Posterior vena cava (tissue), 2 donors: ENCODE measurements at regions not wholly inside any gene's neighbourhood (a gene's known extent, or its start where the extent isn't known, plus 50 kb on each side); places are given as distances from the start of the nearest gene placed in this dataset.

ENCODE experiments used
- DNase-seq: peaks from one replicate; pipeline ENCODE4 v3.0.0-alpha.2; 2020; ENCODE audit warnings: low spot score
- intact Hi-C, 2 donors: fragments of 100-400 bp; cut with DNase I; formaldehyde crosslinking; loops; one replicate each; pipeline versions ENCODE4 v1.14.1 to v1.14.2; 2022 to 2023
- donor health status: DM: yes; HTN: yes; CAD: no.
- donor health status: DM: yes; HTN: yes; CAD: no.

DNA sequence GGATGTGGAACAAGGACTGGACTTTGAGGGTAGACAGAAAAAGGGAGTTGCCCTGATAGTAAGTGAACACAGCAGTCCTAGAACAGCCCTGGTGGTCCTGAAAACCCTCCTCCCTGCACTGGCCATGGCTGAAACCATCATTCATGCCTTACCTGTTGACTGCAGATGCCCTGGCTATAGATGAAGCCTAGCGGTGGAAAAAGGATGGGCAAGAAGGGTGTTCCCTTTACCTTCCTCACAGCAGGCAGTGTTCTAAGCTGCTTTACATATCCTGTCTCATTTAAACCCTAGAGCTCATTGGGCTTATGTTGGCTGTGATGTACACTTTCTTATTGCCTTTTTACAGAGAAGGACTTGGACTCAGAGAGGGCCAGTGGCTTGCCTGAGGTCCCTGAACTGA, 133.6 kb downstream of the C11orf91 start:
- DNase-seq: no peak
- intact Hi-C loops: no loop called here

DNA sequence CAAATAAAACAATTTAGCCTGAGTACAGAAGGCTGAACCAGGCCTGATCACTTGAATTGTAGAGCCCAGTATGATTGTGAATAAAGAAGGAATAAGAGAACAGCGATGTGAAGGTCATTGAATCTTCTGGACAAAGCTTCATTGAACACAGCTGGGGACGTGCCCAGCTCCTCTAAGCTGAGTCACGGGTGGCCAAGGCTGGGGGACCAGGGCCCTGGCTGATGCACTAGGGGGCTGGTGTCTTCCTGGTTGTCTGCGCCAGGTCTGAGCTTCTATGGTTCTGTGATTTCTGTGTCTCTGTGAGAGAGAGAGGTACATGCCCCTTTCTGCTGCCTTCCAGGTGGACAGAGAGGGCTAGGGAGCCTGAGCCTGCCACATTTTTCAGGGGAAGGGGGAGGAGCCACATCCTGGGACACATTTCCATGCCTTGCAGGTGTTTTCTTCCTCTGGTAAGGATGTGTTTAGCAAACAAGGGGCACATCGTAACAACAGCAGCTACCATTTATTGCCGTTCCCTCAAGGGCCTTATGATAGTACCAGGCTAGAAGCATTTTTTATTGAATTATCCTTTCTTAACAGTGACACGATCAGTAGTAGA, 135.7 kb downstream of the C11orf91 start:
- DNase-seq: no peak
- intact Hi-C loops: no loop called here

DNA sequence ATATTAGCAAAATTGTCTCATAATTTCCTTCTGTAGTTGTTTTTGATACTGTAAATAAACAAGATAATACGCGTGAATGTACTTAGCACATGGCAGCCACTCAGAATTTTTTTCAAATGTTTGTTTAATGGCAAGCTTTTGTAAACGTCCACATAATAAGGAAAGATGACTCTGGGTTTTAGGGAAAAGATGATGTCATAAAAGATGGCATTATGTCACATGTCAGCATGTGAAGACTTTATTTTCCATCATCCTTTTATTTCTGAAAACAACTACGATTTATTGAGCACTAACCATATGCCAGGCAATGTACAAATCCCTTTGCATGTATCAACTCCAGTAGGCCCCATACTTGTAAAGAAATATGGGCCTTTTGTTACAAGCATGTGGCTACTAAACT, 139.9 kb downstream of the C11orf91 start:
- no peak for DNase-seq
- intact Hi-C loops: no loop called here

DNA sequence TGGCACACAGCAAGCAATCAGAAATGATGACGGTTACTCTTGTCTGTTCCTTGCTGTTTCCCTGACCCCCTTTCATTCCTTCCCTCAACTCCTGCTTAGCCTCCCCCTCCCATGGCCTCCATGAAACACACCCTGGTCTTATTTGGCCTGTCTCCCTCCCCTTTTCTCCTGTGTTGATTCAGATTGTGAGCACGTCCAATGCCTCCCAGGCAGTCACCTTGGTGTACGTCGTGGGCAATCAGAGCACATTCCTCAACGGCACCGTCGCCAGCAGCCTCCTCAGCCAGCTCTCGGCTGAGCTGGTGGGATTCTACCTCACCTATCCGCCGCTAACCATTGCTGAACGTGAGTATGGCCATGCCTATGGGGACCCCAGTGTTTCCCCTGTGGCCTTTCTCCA, 141.1 kb downstream of the C11orf91 start:
- intact Hi-C loops: loop anchor here in 1 of 2 donors (2.0 kb wide), 1 partner anchor 41 kb away; no protein-coding TSS in a partner anchor
- no peak for DNase-seq

DNA sequence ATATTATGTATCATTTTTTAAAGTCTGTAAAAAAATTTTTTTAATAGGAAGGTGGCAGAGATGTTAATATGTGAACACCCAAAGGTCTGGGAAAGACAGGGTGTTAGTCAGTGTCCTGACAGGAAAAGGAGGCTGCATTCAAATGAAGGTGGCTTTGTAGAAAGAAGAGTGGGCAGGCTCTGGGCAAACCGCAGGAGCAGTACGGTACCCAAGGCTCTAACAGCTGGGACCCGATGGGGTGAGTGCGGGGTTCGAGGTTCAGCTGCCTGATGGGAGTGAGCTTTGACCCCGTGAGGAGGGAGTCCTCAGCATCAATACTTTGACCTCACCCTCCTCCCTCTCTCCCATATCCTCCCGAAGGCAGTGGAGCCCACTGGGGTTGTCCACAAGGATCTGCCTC, 142.5 kb downstream of the C11orf91 start:
- DNase-seq: no peak
- intact Hi-C loops: loop anchor here in 1 of 2 donors (2.0 kb wide), 1 partner anchor 43 kb away; no protein-coding TSS in a partner anchor

DNA sequence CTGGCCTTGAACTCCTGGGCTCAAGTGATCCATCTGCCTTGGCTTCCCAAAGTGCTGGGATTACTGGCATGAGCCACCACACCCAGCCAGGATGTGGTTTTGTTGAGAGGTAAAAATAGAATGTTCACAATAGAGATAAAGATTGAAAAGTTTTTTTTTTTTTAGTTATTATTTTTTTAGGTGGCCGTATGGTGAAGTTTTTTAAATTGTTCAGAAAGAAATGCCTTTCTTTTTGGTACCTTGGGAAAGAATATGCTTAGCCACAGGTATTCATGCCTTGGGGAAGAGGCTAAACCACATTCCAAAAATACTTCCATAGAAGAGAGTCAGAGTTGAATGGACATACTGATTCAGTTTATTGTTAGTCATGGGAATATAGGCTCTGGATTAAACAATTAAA, 143.4 kb downstream of the C11orf91 start:
- intact Hi-C loops: no loop called here
- no peak for DNase-seq

DNA sequence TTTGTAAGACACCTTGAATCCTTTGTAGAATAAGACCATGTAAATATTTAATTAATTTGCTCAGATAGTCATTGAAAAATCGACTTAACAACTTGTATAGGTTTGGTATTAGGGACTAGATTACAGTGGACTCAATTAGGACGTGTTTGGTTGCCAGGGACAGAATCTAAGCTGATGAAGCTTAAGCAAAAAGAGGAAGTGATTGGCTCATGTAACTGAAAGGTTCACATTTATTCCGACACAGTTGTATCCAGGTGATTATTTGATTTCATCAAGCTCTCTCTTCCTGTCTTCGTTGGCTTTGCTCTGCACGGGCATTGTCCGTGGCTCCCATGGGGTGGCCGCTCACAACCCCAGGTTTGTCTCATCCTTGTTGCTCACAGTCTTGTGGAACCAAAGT, 146.4 kb downstream of the C11orf91 start:
- intact Hi-C loops: no loop called here

DNA sequence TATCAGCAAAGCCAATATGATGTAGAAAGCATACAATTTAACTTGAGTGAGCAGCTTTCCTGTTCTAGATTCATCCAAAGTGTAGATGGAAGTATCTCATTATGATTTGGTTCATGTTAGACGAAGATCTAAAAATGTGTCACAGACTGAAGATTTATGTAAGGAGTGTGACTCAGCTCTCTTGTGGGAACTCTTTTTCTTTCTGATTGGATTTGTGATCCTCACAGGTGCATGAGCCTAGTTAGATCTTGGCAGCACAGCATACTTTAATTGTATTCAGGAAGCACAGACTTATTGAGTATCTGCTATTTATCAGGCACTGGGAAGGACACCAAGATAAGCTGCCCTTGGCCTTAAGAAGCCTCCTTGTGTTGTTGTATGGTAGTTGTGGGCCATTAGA, 147.1 kb downstream of the C11orf91 start:
- no peak for DNase-seq
- intact Hi-C loops: no loop called here

More for the DNA sequence above, 146.4 kb downstream of the C11orf91 start:
- DNase-seq: no peak

DNA sequence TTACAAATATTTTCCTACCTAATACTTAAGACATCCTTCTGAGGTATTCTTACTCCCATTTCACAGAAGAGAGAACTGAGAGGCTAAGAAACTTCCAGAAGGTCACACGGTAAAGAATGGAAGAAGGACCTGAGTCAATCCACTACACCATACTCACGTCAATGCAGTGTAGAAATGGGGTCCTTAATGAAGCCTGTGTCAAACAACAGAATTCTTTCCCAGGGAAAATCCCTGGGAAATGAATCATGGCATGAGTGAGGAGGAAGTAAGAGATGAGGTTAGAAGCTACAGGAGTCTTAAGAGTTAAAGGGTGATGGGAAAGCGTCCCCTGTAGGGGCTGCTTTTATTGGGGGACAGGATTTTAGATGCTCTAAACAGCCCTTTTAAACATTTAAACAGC, 147.9 kb downstream of the C11orf91 start:
- intact Hi-C loops: no loop called here
- DNase-seq: no peak

DNA sequence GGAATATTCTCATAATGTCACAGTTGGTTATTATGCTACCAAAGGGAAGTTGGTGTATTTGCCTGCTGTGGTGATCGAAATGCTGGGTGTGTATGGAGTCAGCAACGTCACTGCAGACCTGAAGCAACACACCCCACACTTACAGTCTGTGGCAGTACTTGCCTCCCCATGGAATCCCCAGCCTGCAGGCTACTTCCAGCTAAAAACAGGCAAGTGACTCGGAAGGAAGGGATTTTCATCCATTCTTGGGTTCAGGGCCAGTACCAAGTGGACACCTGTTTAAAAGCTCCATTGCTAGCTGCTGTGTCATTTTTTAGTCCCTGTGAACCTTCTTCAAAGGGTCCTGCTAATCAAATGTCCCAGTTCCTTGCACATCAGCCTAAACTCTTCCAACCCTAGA, 149.6 kb downstream of the C11orf91 start:
- intact Hi-C loops: no loop called here
- no peak for DNase-seq

DNA sequence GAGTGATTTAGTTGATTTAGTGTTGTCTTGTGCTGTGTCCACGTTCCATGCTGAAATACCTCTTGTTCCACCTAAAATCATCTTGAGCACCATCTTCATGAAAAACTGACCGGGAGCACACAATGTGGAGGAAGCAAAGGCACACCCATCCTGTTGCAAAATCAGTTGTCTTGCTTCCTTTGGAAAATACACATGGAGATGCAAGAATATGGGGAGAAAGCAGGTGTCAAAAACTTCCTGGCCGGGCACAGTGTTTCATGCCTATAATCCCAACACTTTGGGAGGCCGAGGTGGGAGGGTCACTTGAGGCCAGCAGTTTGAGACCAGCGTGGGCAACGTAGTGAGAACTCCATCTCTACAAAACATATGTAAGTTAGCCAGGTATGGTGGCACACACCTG, 151.1 kb downstream of the C11orf91 start:
- no peak for DNase-seq
- intact Hi-C loops: no loop called here

DNA sequence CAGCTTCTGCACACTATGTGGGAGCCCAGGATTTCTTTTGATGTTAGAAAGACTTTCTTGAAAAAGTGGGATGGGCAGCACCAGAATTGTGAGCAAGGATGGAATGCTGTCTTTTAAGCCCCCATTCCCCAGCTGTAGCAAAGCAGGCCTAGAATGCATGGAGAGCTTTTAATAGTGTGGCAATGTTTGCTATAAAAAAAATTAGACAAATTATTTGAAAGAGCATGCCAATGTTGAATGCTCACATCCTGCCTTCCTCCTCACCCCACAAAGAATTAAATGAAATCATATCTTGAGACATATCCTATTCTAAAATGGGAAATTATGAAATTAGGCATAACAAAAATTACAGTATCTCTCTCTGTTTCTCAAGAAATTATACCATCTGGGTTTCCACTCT, 154.7 kb downstream of the C11orf91 start:
- intact Hi-C loops: no loop called here
- DNase-seq: no peak

DNA sequence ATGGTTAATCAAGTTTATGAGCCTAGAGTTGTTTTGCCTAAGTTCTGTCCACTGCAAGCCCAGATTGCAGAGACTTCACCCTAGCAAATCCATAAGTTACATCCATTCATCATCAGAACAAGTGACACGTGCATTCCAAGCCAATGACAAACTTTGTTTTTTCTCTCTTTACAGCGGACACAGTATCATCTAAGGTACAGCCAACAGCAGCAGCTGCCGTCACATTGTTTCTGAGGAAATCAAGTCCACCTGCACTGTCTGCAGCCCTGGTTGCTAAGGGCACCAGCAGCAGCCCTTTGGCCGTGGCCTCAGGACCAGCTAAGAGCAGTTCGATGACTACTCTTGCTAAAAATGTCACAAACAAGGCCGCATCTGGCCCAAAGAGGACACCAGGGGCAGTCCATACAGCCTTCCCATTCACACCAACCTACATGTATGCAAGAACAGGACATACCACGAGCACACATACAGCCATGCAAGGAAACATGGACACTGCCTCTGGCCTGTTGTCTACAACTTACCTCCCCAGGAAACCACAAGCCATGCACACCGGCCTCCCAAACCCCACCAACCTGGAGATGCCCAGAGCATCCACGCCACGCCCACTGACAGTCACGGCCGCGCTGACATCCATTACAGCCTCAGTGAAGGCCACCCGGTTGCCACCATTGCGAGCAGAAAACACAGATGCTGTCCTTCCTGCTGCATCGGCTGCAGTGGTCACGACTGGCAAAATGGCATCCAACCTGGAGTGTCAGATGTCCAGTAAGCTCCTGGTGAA, 155.8 kb downstream of the C11orf91 start:
- intact Hi-C loops: no loop called here
- no peak for DNase-seq

DNA sequence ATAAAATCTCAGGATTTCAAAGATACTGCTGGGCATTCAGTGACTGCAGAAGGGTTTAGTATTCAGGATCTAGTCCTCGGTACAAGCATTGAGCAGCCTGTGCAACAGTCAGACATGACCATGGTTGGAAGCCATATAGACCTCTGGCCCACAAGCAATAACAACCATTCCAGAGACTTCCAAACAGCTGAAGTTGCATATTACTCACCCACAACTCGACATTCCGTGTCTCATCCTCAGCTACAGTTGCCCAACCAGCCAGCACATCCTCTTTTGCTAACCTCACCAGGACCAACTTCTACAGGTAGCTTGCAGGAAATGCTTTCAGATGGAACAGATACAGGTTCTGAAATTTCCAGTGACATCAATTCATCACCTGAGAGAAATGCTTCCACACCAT, 156.8 kb downstream of the C11orf91 start:
- DNase-seq: no peak
- intact Hi-C loops: no loop called here

DNA sequence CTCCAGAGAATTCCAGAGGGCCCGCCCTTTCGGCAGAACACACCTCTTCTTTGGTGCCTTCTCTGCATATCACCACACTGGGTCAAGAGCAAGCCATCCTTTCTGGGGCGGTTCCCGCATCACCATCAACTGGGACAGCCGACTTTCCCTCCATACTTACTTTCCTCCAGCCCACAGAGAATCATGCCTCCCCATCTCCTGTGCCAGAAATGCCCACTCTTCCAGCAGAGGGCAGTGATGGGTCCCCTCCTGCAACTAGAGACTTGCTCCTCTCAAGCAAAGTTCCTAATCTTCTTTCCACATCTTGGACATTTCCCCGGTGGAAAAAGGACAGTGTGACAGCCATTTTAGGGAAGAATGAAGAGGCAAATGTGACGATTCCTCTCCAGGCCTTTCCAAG, 157.7 kb downstream of the C11orf91 start:
- intact Hi-C loops: no loop called here
- DNase-seq: no peak

DNA sequence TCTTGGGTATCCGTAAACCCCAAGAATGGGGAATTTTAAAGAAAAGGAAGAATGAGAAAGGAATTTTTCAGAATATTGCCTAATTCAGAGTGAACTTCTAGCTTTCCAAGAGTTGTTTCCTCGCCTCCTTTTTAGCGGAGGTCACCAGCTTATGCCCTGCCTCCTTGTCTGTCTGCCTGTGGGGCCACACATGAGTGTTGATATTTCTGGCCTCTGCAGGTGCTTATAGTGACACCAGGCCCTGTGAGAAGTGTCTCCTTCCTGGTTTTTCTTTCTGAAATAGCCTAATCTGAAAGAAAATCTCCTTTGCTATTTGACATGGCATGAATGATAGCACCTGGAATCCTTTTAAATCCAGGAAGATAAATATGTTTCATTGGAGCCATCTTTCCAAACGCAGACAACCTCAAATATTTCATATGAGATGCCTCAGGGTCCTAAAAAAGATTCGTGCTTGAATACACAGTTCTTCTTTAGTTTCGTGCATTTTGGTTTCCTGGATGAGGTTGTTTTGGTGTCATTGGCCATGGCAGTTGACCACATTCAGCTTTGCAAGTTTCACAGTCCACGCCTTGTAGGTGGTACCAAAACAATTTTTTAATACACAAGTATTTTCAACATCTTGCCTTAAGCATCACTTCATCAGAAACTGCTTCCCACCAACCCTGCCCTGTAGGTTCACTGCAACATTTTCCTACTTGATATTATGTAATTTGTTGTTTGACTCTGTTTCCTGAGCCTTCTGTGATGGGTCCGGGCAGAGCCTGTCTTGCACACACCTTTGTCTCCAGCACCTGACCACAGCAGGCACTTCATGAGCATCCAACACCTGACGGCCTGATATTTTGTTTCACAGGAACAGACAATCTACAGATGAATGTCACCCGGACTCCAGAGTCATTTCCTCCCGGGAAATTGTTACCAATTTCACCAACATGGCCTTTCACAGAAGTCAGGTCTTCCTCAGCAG, 159.4 kb downstream of the C11orf91 start:
- no peak for DNase-seq
- intact Hi-C loops: loop anchor here in 1 of 2 donors (1.0 kb wide), 1 partner anchor 47 kb away; no protein-coding TSS in a partner anchor

DNA sequence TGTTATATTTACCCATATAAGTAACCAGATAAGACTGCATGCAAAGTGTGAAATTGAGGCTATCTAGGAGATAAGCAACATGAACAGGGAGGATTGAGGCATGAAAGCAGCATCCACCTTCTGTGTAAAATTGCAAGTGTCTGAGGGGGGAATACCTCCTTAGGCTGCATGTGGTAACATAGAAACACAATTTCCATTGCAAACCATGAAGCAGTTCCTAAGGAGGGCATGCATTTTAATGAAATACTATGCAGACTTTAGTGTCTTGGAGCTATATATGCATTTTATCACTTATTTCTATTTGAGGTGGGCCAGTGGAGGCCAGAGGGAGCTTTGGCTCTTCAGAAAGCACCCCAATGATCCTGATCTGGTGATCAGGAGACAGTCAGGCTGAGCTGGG, 160.2 kb downstream of the C11orf91 start:
- DNase-seq: no peak
- intact Hi-C loops: loop anchor here in 1 of 2 donors (1.0 kb wide), 1 partner anchor 46 kb away; no protein-coding TSS in a partner anchor

DNA sequence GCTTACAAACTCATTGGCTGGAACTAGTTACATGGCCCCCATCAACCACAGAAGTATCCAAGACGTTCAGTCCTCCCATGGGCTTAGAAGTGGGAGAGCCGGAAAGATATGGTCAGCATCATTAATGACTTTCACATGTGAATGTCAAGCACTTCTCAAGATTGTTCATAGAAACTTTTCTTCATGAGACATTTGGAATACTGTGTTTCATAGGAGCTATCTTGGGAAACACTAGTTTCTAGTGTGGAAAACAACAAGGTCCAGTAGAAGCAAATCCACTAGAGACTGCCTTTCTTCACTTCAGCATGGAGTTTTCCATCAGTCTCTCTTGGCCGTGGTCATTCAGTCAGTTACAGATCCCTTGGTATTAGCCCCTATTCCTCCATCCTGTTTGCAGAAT, 160.9 kb downstream of the C11orf91 start:
- intact Hi-C loops: loop anchor here in 1 of 2 donors (1.0 kb wide), 1 partner anchor 45 kb away; no protein-coding TSS in a partner anchor
- DNase-seq: no peak

DNA sequence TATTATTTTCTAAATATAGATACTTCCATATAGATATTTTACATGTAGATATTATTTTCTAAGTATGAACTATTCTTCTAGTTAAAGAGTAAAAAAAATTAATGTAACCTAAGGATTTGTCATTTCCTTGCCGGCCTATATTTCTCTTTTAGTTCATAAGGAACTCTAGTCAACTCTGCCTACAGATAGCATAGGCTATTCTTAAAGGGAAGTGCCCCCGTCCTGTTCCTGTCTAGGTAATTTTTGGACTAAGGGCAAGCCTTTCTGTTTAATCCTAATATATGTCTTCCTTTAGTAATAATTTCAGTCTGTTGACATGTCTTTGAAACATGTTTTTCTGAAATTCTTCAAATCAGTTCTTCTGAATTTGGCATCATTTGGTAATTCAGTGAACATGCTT, 161.9 kb downstream of the C11orf91 start:
- intact Hi-C loops: no loop called here
- no peak for DNase-seq

DNA sequence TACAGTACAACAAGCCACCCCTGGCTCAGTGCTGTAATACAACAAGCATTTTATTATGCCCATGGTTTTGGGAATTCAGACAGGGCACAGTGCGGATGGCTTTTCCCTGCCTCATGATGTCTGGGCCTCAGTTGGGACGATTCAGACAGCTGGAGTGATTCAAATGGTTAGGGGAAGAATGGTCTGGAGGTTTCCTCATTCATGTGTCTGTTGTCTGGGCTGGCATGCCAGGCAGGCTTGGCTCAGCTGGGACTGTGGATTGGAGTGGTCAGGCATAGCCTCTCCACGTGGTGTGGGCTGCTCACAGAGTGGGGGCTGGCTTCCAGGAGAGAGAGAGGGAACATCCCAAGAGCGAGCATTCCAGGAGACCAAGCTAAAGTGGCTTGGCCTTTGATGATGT, 164.4 kb downstream of the C11orf91 start:
- intact Hi-C loops: no loop called here
- DNase-seq: no peak
